HCT116 (cell line): ENCODE measurements at regions not wholly inside any gene's neighbourhood (a gene's known extent, or its start where the extent isn't known, plus 50 kb on each side); places are given as distances from the start of the nearest gene placed in this dataset.

Source experiments
- EZH2 ChIP-seq: fragments of 200-600 bp; sonication (generic); IDR thresholded peaks from 2 replicates; pipeline ENCODE4 v1.6.1; 2017; ENCODE audit warnings: antibody characterized with exemption, mixed run types
- POLR2A ChIP-seq: IDR thresholded peaks from 2 replicates; pipeline ENCODE4 v1.7.0; 2011; ENCODE audit warnings: borderline replicate concordance; ENCODE audit not compliant: insufficient read depth, insufficient read length; ENCODE audit errors: extremely low read depth
- POLR2AphosphoS5 ChIP-seq: IDR thresholded peaks from 2 replicates; pipeline ENCODE4 v1.6.1; 2011; ENCODE audit warnings: mild to moderate bottlenecking, low read depth, low read length, moderate library complexity
- ZFX ChIP-seq: fragments of 450-650 bp; IDR thresholded peaks from 2 replicates; pipeline ENCODE4 v1.6.1; 2017
- TF ChIP-seq, protein P1 (sequence below): IDR thresholded peaks from 2 replicates; pipeline ENCODE4 v1.6.1; 2012
- TF ChIP-seq, protein P2 (sequence below): IDR thresholded peaks from 2 replicates; pipeline ENCODE4 v1.6.1; 2012
- TF ChIP-seq, protein P3 (sequence below), 3 experiments: fragments of 200-600 bp in 1 of 3; sonication (generic) in 1 of 3; IDR thresholded peaks in 2 of 3; conservative IDR thresholded peaks in 1 of 3; 2 replicates each; pipeline ENCODE4 v1.5.1; 2012 to 2017; ENCODE audit warnings: low read depth in 2 of 3, low read length in 2 of 3, antibody characterized with exemption in 1 of 3, borderline replicate concordance in 1 of 3, control low read depth in 1 of 3, mild to moderate bottlenecking in 1 of 3, mixed read lengths in 1 of 3, mixed run types in 1 of 3, moderate library complexity in 1 of 3; ENCODE audit not compliant: insufficient read depth in 1 of 3

DNA sequence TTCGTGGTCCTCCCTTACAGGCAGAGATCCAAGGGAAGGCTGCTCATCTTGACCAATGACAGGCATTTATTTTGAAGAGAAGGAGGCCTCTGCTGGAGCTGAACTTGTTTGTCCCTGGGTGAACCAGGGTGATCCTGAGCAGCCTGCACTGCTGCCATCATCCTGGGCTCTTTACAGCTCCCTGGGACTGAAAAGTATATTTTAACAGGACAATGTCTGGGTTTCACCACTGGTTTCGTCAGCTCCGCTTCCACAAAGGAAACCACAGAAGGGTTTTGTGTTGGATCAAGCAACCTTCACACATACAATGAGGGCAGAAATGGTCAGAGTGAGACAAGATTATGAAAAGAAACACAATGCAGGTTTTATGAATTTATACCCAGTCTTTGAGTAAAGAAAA, 400.7 kb upstream of the TPM1 start:
- TF ChIP-seq, protein P1, sequence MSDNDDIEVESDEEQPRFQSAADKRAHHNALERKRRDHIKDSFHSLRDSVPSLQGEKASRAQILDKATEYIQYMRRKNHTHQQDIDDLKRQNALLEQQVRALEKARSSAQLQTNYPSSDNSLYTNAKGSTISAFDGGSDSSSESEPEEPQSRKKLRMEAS, result no peak
- TF ChIP-seq POLR2A (no peak), EZH2 (no peak), ZFX (no peak), POLR2AphosphoS5 (no peak)
- TF ChIP-seq, protein P2, sequence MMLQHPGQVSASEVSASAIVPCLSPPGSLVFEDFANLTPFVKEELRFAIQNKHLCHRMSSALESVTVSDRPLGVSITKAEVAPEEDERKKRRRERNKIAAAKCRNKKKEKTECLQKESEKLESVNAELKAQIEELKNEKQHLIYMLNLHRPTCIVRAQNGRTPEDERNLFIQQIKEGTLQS, result no peak
- TF ChIP-seq, protein P3, sequence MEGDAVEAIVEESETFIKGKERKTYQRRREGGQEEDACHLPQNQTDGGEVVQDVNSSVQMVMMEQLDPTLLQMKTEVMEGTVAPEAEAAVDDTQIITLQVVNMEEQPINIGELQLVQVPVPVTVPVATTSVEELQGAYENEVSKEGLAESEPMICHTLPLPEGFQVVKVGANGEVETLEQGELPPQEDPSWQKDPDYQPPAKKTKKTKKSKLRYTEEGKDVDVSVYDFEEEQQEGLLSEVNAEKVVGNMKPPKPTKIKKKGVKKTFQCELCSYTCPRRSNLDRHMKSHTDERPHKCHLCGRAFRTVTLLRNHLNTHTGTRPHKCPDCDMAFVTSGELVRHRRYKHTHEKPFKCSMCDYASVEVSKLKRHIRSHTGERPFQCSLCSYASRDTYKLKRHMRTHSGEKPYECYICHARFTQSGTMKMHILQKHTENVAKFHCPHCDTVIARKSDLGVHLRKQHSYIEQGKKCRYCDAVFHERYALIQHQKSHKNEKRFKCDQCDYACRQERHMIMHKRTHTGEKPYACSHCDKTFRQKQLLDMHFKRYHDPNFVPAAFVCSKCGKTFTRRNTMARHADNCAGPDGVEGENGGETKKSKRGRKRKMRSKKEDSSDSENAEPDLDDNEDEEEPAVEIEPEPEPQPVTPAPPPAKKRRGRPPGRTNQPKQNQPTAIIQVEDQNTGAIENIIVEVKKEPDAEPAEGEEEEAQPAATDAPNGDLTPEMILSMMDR (IDR thresholded peaks at IDR 0.05 in 2 of 3, conservative IDR thresholded peaks at IDR 0.05 in 1 of 3; ENCODE audit: borderline replicate concordance in 1 of 3, insufficient read depth in 1 of 3, low read depth in 2 of 3, low read length in 2 of 3), result no peak
